LNCaP clone FGC (cell line): ENCODE measurements at regions not wholly inside any gene's neighbourhood (a gene's known extent, or its start where the extent isn't known, plus 50 kb on each side); places are given as distances from the start of the nearest gene placed in this dataset.

ENCODE experiments used
- DNase-seq: peaks from one replicate; pipeline ENCODE4 v3.0.0-alpha.2; 2011; ENCODE audit warnings: low read depth
- H3K4me3 ChIP-seq: 2 replicates; pipeline ENCODE4 v1.5.1; 2011; ENCODE audit warnings: mild to moderate bottlenecking, low read depth, low read length, control low read depth
- CTCF ChIP-seq: IDR thresholded peaks from 2 replicates; pipeline ENCODE4 v1.5.1; 2012; ENCODE audit warnings: mild to moderate bottlenecking; ENCODE audit not compliant: control insufficient read depth, insufficient read depth; ENCODE audit errors: extremely low read depth

GRCh38 chr3:118116991-118117390, 917.7 kb downstream of the IGSF11 start:
- H3K4me3 ChIP-seq = no peak overlapping the region
- no peak for DNase-seq
- TF ChIP-seq CTCF = no peak

DNA sequence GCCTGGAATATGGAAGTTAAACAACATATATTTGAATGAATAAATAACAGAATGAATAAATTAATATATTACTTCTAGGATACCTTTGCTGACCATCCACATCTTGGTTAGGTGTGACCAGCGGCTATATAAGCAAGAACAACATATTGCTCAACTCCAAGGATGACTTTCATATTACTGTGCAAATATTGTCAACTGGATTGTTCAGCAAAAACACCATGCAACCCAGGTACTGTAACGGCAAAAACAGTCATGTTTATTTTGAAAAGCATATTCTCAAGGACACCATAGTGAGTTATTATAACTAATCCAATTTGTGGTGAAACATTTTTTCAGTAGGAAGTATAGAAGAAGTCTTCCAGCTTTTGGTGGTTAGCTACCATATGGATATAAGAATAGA, 907.9 kb downstream of the IGSF11 start:
- H3K4me3 ChIP-seq = no peak overlapping the region
- DNase-seq = no peak
- TF ChIP-seq CTCF = no peak

GRCh38 chr3:118127992-118128391, 906.7 kb downstream of the IGSF11 start:
- TF ChIP-seq CTCF = no peak
- no peak for DNase-seq
- H3K4me3 ChIP-seq = no peak overlapping the region

GRCh38 chr3:118128886-118129285, 905.8 kb downstream of the IGSF11 start:
- no peak for DNase-seq
- no peak overlapping the region for H3K4me3 ChIP-seq

DNA sequence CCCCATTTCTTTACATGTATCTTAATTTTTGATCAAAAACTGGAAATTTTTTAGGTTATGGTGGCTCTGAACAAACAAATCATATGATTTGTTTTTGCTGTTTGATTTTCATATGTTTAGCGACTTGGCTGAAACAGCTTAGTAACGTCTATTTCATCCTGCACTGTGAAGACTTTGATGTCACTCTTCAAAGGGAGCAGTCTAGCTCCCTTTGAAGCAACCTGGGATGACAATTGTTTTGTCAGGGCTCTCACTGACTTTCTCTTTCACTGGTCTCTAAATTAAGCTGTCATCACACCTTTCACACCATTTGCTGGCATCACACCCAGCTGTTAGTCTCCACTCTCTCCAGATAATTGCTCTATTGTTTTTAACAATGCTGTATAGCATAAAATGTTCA, 896.9 kb downstream of the IGSF11 start:
- no peak for TF ChIP-seq CTCF
- no peak for DNase-seq
- no peak overlapping the region for H3K4me3 ChIP-seq

More at GRCh38 chr3:118128886-118129285, 905.8 kb downstream of the IGSF11 start:
- TF ChIP-seq CTCF = no peak

DNA sequence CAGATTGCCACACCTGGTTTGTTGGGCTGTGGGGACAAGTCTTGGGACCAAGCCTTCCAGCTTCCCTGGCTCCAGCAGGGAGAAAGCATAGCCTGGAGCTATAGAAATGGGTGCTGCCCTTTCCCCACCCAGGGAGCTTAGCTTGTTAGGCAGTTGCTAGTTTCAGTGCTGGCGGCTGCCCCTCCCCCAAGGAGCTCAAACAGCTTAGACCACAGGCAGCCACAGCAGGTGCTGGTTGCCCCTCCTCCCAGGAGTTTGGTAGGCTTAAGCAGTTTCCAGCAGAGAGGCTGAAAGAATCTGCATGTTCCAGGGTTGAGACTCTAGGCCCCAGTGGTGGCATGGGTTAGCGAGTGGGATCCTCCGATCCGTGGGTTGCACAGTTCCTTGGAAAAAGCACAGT, 889.7 kb downstream of the IGSF11 start:
- no peak for DNase-seq
- TF ChIP-seq CTCF = no peak
- H3K4me3 ChIP-seq = no peak overlapping the region

DNA sequence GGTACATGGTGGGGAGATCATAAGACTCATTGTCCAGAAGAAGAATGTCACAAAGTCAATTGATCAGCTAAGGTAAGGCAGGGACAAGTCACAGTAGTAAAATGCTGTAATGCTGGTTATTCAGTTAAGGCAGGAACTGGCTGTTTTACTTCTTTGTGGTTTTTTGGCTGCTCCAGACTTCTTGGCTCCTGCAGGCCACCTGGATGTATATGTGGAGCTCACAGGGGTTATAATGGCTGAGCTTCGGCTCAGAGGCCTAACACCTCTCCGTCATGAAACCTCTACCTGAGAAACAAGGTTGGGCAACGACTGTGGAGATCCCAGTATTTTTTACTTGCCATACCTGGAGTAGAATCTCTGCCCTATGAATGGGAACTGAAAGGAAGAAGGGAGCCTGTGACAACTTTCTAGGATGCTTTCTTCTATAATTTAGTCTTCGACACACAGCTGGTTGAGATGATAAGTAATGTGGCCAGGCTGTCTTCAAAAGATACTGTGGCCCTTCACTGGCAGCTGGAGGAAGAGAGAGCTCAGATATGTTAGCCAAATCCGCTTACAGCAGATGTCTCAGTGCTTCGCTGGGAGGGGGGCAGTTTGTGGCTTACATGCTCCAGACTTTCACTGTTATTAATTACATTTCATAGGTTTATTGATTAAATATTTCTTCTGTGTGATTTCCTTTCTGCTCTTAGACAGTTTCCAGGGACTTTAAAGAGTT, 887.8 kb downstream of the IGSF11 start:
- DNase-seq = no peak
- no peak overlapping the region for H3K4me3 ChIP-seq
- no peak for TF ChIP-seq CTCF
